ENCODE measurements at regions not wholly inside any gene's neighbourhood (a gene's known extent, or its start where the extent isn't known, plus 50 kb on each side); places are given as distances from the start of the nearest gene placed in this dataset.

GRCh38 chr6:68282646-68283045 lies 352.4 kb upstream of the ADGRB3 start:
- DNase-seq (ENCODE audit: low read depth, low spot score): no peak
- H3K4me3 ChIP-seq (ENCODE audit: low read depth, low read length): no peak overlapping the region
- ChIA-PET CTCF (no interaction called here), POLR2A (no interaction called here)
- TF ChIP-seq CTCF (IDR thresholded peaks at IDR 0.05; ENCODE audit: insufficient read depth, low read length, missing control alignments): no peak

- POLR2A ChIA-PET: no interaction called here
- TF ChIP-seq CTCF (IDR thresholded peaks at IDR 0.05; ENCODE audit: insufficient read depth, low read length, missing control alignments): no peak
- no peak overlapping the region for H3K4me3 ChIP-seq (ENCODE audit: low read depth, low read length)
- no peak for DNase-seq (ENCODE audit: low read depth, low spot score)
- CTCF ChIA-PET: no interaction called here
These were observed 355.1 kb upstream of the ADGRB3 start for GRCh38 chr6:68279793-68280557.

GRCh38 chr6:68273297-68273696 lies 361.8 kb upstream of the ADGRB3 start:
- ChIA-PET CTCF (no interaction called here), POLR2A (no interaction called here)
- no peak overlapping the region for H3K4me3 ChIP-seq (ENCODE audit: low read depth, low read length)
- no peak for DNase-seq (ENCODE audit: low read depth, low spot score)
- no peak for TF ChIP-seq CTCF (IDR thresholded peaks at IDR 0.05; ENCODE audit: insufficient read depth, low read length, missing control alignments)

GRCh38 chr6:68256391-68256790 lies 378.7 kb upstream of the ADGRB3 start:
- ChIA-PET CTCF (no interaction called here), POLR2A (no interaction called here)
- no peak for TF ChIP-seq CTCF (IDR thresholded peaks at IDR 0.05; ENCODE audit: insufficient read depth, low read length, missing control alignments)
- no peak overlapping the region for H3K4me3 ChIP-seq (ENCODE audit: low read depth, low read length)
- no peak for DNase-seq (ENCODE audit: low read depth, low spot score)

- no peak for DNase-seq (ENCODE audit: low read depth, low spot score)
- TF ChIP-seq CTCF (IDR thresholded peaks at IDR 0.05; ENCODE audit: insufficient read depth, low read length, missing control alignments): no peak
- no peak overlapping the region for H3K4me3 ChIP-seq (ENCODE audit: low read depth, low read length)
- ChIA-PET POLR2A (no interaction called here), CTCF (no interaction called here)
These were observed 382.4 kb upstream of the ADGRB3 start for GRCh38 chr6:68252632-68253031.

GRCh38 chr6:68247782-68248181 lies 387.3 kb upstream of the ADGRB3 start:
- ChIA-PET POLR2A (no interaction called here), CTCF (no interaction called here)
- H3K4me3 ChIP-seq (ENCODE audit: low read depth, low read length): no peak overlapping the region
- no peak for TF ChIP-seq CTCF (IDR thresholded peaks at IDR 0.05; ENCODE audit: insufficient read depth, low read length, missing control alignments)
- DNase-seq (ENCODE audit: low read depth, low spot score): no peak

Measured in AG04449 (cell line).